ENCODE measurements at regions not wholly inside any gene's neighbourhood (a gene's known extent, or its start where the extent isn't known, plus 50 kb on each side); places are given as distances from the start of the nearest gene placed in this dataset.

DNA sequence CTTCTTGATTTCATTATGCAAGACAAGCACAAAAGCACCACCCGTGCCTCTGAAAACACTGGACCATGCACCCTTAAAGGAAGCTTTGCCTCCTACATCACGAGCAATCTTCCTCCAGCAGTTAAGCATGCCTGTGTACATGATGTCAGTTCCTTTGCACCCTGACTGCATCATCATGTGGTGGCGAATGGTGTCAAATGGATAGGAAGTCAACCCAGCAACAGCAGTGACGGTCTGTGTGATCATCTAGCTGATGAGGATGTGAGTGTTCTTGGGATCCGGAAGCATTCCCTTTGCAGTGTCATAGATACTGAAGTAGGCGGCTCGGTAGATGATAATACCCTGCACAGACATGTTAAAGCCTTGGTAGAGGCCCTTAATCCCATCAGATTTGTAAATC lies 240.7 kb upstream of the FAM98A start:
- Histone ChIP-seq H3K27me3 (ENCODE audit: control insufficient read depth in 1 of 2, insufficient read depth in 2 of 2, low read length in 2 of 2) (no peaks in the 10 kb centered on the region), H3K4me1 (ENCODE audit: insufficient read depth, low read length) (no peaks in the 10 kb centered on the region), H3K27ac (ENCODE audit: low read depth, low read length) (no peak overlapping the region), H3K36me3 (ENCODE audit: insufficient read depth, low read length) (no peaks in the 10 kb centered on the region), H3K4me3 (ENCODE audit: low read depth in 1 of 2, low read length in 2 of 2) (no peak overlapping the region), H3K9me3 (ENCODE audit: low read length) (no peaks in the 10 kb centered on the region), H3K9ac (ENCODE audit: low read length) (no peak overlapping the region)

DNA sequence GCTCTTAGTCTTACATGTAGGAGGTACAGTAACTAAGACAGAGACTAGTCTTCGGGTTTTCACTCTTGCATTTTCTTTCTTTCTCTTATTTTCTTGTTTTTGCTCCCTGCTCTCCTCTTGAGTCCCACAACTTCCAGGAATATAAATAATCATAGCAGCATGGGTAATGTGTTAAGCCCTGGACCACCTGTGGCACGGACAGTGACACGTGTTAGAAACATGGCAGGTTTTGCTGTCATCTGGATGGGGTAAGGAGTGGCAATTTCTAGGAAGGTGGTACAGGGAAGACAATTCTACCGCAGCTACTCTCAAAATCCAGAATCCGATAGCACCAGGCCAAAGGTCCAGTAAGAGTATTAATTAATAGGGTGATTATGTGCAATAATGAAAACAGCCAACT lies 237.5 kb upstream of the FAM98A start:
- Histone ChIP-seq H3K27ac (ENCODE audit: low read depth, low read length) (no peak overlapping the region), H3K4me1 (ENCODE audit: insufficient read depth, low read length) (no peaks in the 10 kb centered on the region), H3K36me3 (ENCODE audit: insufficient read depth, low read length) (no peaks in the 10 kb centered on the region), H3K9ac (ENCODE audit: low read length) (no peak overlapping the region), H3K4me3 (ENCODE audit: low read depth in 1 of 2, low read length in 2 of 2) (no peak overlapping the region), H3K9me3 (ENCODE audit: low read length) (no peaks in the 10 kb centered on the region), H3K27me3 (ENCODE audit: control insufficient read depth in 1 of 2, insufficient read depth in 2 of 2, low read length in 2 of 2) (no peaks in the 10 kb centered on the region)

DNA sequence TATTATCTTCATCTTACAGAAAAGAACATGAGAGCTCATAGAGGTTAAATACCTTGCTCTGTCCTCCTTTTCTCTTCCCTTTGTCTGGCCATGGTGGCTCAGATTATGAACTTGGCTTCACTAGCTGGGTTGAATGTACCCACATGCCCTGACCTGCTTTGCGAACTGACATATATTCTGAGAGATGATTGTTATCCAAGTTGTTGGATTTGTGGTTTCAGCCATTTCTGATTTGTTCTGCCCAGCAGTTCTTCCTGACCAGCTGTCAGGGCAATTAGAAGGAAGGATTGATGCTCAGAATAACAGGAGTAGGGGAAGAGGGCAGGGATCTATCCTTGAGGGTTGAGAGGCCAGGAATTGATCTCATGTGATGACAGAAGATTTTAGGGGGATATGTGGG lies 236.8 kb upstream of the FAM98A start:
- Histone ChIP-seq H3K4me3 (ENCODE audit: low read depth in 1 of 2, low read length in 2 of 2) (no peak overlapping the region), H3K27ac (ENCODE audit: low read depth, low read length) (no peak overlapping the region)

DNA sequence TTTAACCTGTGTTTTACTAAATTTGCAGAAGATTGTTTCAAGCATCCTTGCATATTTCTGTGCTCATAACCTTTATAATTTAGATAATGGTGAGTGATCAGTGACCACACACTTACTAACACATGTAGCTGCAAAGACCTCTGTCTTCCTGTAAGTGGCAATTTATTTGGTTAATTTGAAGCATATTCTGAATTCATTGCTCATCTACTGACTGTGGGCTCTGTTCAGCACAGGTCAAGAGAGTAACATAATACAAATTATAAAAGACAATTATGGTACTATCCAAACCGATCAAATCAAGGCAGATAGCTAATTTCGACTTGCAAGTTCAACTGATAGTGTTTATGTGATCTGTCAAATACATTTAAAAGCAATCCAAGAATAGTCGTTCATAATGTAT lies 223.9 kb upstream of the FAM98A start:
- H3K4me1 ChIP-seq (ENCODE audit: insufficient read depth, low read length), result no peaks in the 10 kb centered on the region
- no peak overlapping the region for H3K4me3 ChIP-seq (ENCODE audit: low read depth in 1 of 2, low read length in 2 of 2)
- H3K9me3 ChIP-seq (ENCODE audit: low read length), result no peaks in the 10 kb centered on the region
- no peaks in the 10 kb centered on the region for H3K27me3 ChIP-seq (ENCODE audit: control insufficient read depth in 1 of 2, insufficient read depth in 2 of 2, low read length in 2 of 2)
- H3K27ac ChIP-seq (ENCODE audit: low read depth, low read length), result no peak overlapping the region
- no peak overlapping the region for H3K9ac ChIP-seq (ENCODE audit: low read length)
- H3K36me3 ChIP-seq (ENCODE audit: insufficient read depth, low read length), result no peaks in the 10 kb centered on the region

More for the DNA sequence above, 236.8 kb upstream of the FAM98A start:
- Histone ChIP-seq H3K27me3 (ENCODE audit: control insufficient read depth in 1 of 2, insufficient read depth in 2 of 2, low read length in 2 of 2) (no peaks in the 10 kb centered on the region), H3K9ac (ENCODE audit: low read length) (no peak overlapping the region), H3K36me3 (ENCODE audit: insufficient read depth, low read length) (no peaks in the 10 kb centered on the region), H3K4me1 (ENCODE audit: insufficient read depth, low read length) (no peaks in the 10 kb centered on the region), H3K9me3 (ENCODE audit: low read length) (no peaks in the 10 kb centered on the region)

DNA sequence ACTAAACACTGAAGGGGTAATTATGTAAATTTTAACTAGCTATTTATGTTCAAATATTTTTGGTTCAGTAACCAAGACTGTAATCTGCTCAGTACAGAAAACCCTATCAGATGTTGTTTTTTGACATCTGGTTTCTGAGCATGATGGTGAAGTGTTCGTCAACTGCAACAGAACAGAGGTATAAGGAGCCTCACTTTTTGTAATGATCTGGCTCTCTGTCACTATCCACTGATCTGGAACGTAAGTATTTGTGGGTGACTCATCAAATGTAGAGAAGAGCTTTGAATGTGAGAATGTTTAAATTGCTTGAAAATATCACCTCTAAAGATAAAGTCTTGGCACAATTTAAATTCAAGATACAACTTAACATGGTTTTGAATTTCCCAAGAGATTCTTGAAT lies 213.6 kb upstream of the FAM98A start:
- H3K9ac ChIP-seq (ENCODE audit: low read length), result no peak overlapping the region
- H3K4me1 ChIP-seq (ENCODE audit: insufficient read depth, low read length), result no peaks in the 10 kb centered on the region
- H3K9me3 ChIP-seq (ENCODE audit: low read length), result no peaks in the 10 kb centered on the region
- no peak overlapping the region for H3K4me3 ChIP-seq (ENCODE audit: low read depth in 1 of 2, low read length in 2 of 2)
- no peak overlapping the region for H3K27ac ChIP-seq (ENCODE audit: low read depth, low read length)
- no peaks in the 10 kb centered on the region for H3K36me3 ChIP-seq (ENCODE audit: insufficient read depth, low read length)
- H3K27me3 ChIP-seq (ENCODE audit: control insufficient read depth in 1 of 2, insufficient read depth in 2 of 2, low read length in 2 of 2), result no peaks in the 10 kb centered on the region

DNA sequence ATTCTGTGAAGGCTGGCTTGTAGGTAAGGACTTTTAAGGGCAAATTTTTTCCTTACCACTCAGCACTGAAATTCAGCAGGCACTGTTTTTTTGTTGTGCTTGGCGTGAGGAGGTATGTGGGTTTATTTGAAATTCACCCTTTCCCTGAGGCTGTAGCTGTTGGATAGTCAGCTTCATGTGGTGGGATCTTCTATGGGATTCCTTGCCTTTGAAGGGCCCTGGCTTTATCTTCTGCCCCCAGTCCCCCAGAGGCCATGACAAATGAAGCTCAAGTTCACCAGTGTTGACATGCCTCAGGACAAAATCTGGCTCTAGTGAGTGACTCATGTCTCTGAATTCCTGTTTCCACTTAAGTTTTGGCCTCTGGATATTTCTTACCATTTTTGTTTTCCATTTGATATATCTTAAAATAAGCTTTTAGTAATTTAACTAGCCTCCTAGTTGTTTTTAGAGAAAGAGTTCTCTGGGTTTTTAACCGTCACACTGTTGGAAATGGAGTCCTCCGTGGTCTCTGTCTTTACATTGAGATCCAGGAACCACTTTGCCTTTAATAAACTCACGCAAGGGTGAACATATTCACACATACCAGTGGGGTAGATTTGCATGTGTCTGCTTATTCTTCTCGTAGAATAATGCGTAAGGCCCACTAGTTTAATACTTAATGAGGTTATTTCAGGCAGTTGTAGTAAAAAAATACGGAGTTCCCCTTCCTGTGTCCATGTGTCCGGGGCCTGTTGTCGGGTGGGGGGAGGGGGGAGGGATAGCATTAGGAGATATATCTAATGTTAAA lies 211.1 kb upstream of the FAM98A start:
- no peaks in the 10 kb centered on the region for H3K9me3 ChIP-seq (ENCODE audit: low read length)
- no peak overlapping the region for H3K9ac ChIP-seq (ENCODE audit: low read length)
- no peaks in the 10 kb centered on the region for H3K27me3 ChIP-seq (ENCODE audit: control insufficient read depth in 1 of 2, insufficient read depth in 2 of 2, low read length in 2 of 2)
- no peak overlapping the region for H3K4me3 ChIP-seq (ENCODE audit: low read depth in 1 of 2, low read length in 2 of 2)
- H3K36me3 ChIP-seq (ENCODE audit: insufficient read depth, low read length), result no peaks in the 10 kb centered on the region
- no peak overlapping the region for H3K27ac ChIP-seq (ENCODE audit: low read depth, low read length)
- no peaks in the 10 kb centered on the region for H3K4me1 ChIP-seq (ENCODE audit: insufficient read depth, low read length)

DNA sequence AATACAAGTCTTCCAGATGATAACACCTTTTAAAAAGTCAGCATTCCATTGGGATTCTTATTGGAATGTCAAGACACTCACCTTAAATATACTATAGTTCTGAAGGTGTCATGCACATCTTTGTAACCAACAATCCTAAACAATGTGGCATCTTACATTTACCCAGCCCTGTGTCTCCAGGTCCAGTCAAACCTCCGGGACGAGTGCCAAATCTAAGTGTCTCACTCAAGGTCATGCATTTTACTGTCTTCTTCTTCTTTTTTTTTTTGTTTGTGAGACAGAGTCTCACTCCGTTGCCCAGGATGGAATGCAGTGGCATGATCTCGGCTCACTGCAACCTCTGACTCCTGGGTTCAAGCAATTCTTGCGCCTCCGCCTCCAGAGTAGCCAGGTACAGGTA lies 206.9 kb upstream of the FAM98A start:
- Histone ChIP-seq H3K9me3 (ENCODE audit: low read length) (no peaks in the 10 kb centered on the region), H3K4me3 (ENCODE audit: low read depth in 1 of 2, low read length in 2 of 2) (no peak overlapping the region), H3K27ac (ENCODE audit: low read depth, low read length) (no peak overlapping the region), H3K27me3 (ENCODE audit: control insufficient read depth in 1 of 2, insufficient read depth in 2 of 2, low read length in 2 of 2) (no peaks in the 10 kb centered on the region), H3K4me1 (ENCODE audit: insufficient read depth, low read length) (no peaks in the 10 kb centered on the region), H3K36me3 (ENCODE audit: insufficient read depth, low read length) (no peaks in the 10 kb centered on the region), H3K9ac (ENCODE audit: low read length) (no peak overlapping the region)

DNA sequence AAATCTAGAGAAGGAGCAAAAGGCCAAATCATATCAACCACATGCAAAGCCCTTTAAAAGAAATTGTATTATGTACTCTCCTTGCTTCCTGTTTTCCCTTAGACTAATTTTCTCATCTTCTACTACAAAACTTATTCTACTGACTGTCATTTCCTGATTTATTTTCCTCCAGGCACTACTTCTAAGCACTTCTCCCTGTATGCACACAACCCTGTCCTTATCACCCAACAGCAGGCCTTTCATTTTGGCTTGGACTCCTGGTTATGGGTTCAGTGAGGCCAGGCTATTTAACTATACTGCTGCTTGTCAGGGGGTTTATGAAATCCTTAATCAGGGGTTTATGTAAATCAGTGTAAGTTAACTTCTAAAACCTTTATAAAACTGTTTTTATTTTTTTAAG lies 205.1 kb upstream of the FAM98A start:
- H3K9me3 ChIP-seq (ENCODE audit: low read length), result no peaks in the 10 kb centered on the region
- H3K36me3 ChIP-seq (ENCODE audit: insufficient read depth, low read length), result no peaks in the 10 kb centered on the region
- no peaks in the 10 kb centered on the region for H3K4me1 ChIP-seq (ENCODE audit: insufficient read depth, low read length)
- no peak overlapping the region for H3K27ac ChIP-seq (ENCODE audit: low read depth, low read length)
- H3K9ac ChIP-seq (ENCODE audit: low read length), result no peak overlapping the region
- no peaks in the 10 kb centered on the region for H3K27me3 ChIP-seq (ENCODE audit: control insufficient read depth in 1 of 2, insufficient read depth in 2 of 2, low read length in 2 of 2)
- no peak overlapping the region for H3K4me3 ChIP-seq (ENCODE audit: low read depth in 1 of 2, low read length in 2 of 2)

DNA sequence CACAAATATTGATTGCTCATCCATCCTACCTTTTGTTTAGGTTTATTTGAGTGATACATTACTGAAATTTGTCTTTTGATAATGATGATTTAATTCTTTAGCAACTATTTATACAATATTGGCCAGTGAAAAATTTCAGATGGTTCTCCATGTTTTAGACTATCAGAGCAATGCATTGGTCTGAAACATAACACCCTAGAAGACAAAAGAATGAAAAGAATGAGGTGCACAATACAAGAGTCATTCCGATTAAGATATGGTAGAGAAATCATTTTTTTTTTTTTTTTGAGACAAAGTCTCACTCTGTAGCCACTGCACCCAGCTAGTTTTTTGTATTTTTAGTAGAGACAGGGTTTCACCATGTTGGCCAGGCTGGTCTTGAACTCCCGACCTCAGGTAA lies 197.4 kb upstream of the FAM98A start:
- Histone ChIP-seq H3K4me1 (ENCODE audit: insufficient read depth, low read length) (no peaks in the 10 kb centered on the region), H3K27ac (ENCODE audit: low read depth, low read length) (no peak overlapping the region), H3K4me3 (ENCODE audit: low read depth in 1 of 2, low read length in 2 of 2) (no peak overlapping the region), H3K36me3 (ENCODE audit: insufficient read depth, low read length) (no peaks in the 10 kb centered on the region), H3K27me3 (ENCODE audit: control insufficient read depth in 1 of 2, insufficient read depth in 2 of 2, low read length in 2 of 2) (no peaks in the 10 kb centered on the region), H3K9me3 (ENCODE audit: low read length) (no peaks in the 10 kb centered on the region), H3K9ac (ENCODE audit: low read length) (no peak overlapping the region)

DNA sequence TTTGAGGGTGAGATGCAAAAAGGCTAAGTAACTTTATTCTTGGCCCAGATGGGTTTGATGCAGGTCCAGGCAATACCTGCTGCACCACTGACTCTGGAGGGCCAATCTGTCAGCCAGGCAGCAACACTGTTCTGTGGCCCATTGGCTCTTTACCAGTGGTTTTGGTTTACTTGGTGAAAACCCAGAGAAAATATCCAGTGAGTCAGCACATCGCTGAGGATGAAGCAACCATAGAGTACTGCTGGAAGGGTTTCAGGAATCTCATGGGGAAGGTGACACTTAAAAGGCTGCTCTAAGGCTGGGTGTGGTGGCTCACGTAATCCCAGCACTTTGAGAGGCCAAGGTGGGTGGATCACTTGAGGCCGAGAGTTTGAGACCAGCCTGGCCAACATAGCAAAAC lies 192.5 kb upstream of the FAM98A start:
- Histone ChIP-seq H3K27me3 (ENCODE audit: control insufficient read depth in 1 of 2, insufficient read depth in 2 of 2, low read length in 2 of 2) (no peaks in the 10 kb centered on the region), H3K4me1 (ENCODE audit: insufficient read depth, low read length) (no peaks in the 10 kb centered on the region), H3K9me3 (ENCODE audit: low read length) (no peaks in the 10 kb centered on the region), H3K9ac (ENCODE audit: low read length) (no peak overlapping the region), H3K36me3 (ENCODE audit: insufficient read depth, low read length) (no peaks in the 10 kb centered on the region), H3K4me3 (ENCODE audit: low read depth in 1 of 2, low read length in 2 of 2) (no peak overlapping the region), H3K27ac (ENCODE audit: low read depth, low read length) (no peak overlapping the region)

DNA sequence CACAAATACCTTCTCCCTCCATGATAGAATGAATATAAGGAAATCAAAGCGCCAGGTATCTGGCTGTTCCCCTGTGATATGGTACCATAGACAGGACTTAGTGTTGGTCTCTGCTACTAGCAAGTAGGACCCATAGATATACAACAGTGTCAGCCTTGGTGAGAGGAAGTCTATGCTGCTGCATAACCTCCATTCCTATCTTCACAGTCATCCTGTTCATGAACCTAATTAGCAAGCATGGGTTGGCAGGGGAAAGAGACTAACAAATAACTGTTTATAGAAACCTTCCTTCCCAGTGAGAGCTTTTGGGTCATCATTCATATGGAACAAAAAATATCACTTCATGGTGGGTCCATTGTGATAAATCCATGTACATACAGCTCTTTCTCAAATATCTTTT lies 188.9 kb upstream of the FAM98A start:
- Histone ChIP-seq H3K4me3 (ENCODE audit: low read depth in 1 of 2, low read length in 2 of 2) (no peak overlapping the region), H3K4me1 (ENCODE audit: insufficient read depth, low read length) (no peaks in the 10 kb centered on the region), H3K36me3 (ENCODE audit: insufficient read depth, low read length) (no peaks in the 10 kb centered on the region), H3K9me3 (ENCODE audit: low read length) (no peaks in the 10 kb centered on the region), H3K9ac (ENCODE audit: low read length) (no peak overlapping the region), H3K27me3 (ENCODE audit: control insufficient read depth in 1 of 2, insufficient read depth in 2 of 2, low read length in 2 of 2) (no peaks in the 10 kb centered on the region), H3K27ac (ENCODE audit: low read depth, low read length) (no peak overlapping the region)

DNA sequence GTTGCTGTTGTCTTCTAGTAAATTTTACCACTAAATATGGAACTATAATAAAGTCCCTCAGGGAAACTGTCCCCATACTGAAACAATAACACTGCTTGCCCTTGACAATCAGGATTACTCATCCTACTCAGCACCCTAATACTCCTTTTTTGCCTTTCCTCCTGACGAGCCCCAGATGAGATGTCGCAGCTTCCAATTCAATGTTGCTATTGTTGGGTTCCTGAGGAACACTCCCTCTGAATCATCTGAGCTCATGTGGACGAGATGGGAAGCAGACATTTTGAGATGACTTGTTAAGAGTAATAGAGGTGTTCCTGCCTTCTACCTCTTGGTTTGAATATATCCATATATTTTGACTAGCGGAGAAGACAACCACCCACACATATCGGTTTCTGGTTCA lies 187.8 kb upstream of the FAM98A start:
- no peaks in the 10 kb centered on the region for H3K27me3 ChIP-seq (ENCODE audit: control insufficient read depth in 1 of 2, insufficient read depth in 2 of 2, low read length in 2 of 2)
- H3K4me3 ChIP-seq (ENCODE audit: low read depth in 1 of 2, low read length in 2 of 2), result no peak overlapping the region
- H3K4me1 ChIP-seq (ENCODE audit: insufficient read depth, low read length), result no peaks in the 10 kb centered on the region
- no peak overlapping the region for H3K9ac ChIP-seq (ENCODE audit: low read length)
- no peaks in the 10 kb centered on the region for H3K36me3 ChIP-seq (ENCODE audit: insufficient read depth, low read length)
- H3K27ac ChIP-seq (ENCODE audit: low read depth, low read length), result no peak overlapping the region
- H3K9me3 ChIP-seq (ENCODE audit: low read length), result no peaks in the 10 kb centered on the region

Data from muscle layer of colon (tissue), 2 donors.